GM12878 (cell line): ENCODE measurements at regions not wholly inside any gene's neighbourhood (a gene's known extent, or its start where the extent isn't known, plus 50 kb on each side); places are given as distances from the start of the nearest gene placed in this dataset.

Source experiments
- ATAC-seq: fragments of 200-7000 bp; cut with Tn5 transposase; 3 replicates; pipeline ENCODE4 v1.9.1; 2020; ENCODE audit warnings: mild to moderate bottlenecking, moderate library complexity
- BruUV-seq: library from RNA; stranded (reverse); fragments of 400-500 nt; replicated peaks from 2 replicates; lab custom pipeline; 2021; lab: Mats Ljungman, UMichigan
- CTCF ChIA-PET: fragments of 300-600 bp; sonication (Branson Sonifier 250); formaldehyde crosslinking; extraction: SDS; loops from one replicate; lab custom pipeline; 2021; ENCODE audit warnings: inconsistent platforms; lab: Yijun Ruan, JAX
- POLR2A ChIA-PET: fragments of 350-600 bp; formaldehyde crosslinking; extraction: SDS; loops from one replicate; lab custom pipeline; 2021; ENCODE audit warnings: inconsistent platforms; lab: Charles Lee
- RAD21 ChIA-PET: fragments of 300-600 bp; sonication (Branson Sonifier 250); formaldehyde crosslinking; loops from one replicate; lab custom pipeline; 2023; ENCODE audit warnings: antibody characterized with exemption; ENCODE audit not compliant: unreplicated experiment; lab: Charles Lee
- SMC1A ChIA-PET: fragments of 300-600 bp; sonication (Branson Sonifier 250); formaldehyde crosslinking; loops from one replicate; lab custom pipeline; 2023; ENCODE audit not compliant: unreplicated experiment, uncharacterized antibody; lab: Charles Lee
- DNase-seq: peaks from one replicate; pipeline ENCODE4 v3.0.0-alpha.2; 2011; ENCODE audit warnings: low read depth, low spot score
- FAIRE-seq: peaks from 3 replicates; lab custom pipeline; 2011; peaks lifted over from hg19 to GRCh38; lab: Jason Lieb, UNC
- H2AFZ ChIP-seq: 2 replicates; pipeline ENCODE4 v1.6.0; 2011; ENCODE audit warnings: low read depth, low read length, control low read depth; ENCODE audit not compliant: control insufficient read depth
- H3K27ac ChIP-seq: 2 replicates; pipeline ENCODE4 v1.5.1; 2011; ENCODE audit warnings: control low read depth; ENCODE audit not compliant: control insufficient read depth, insufficient read depth
- H3K27me3 ChIP-seq, 2 experiments: replicated peaks in 1 of 2; 2 replicates each; pipeline versions ENCODE4 v1.6.0 to v1.6.1; 2011; ENCODE audit warnings: low read length in 1 of 2; ENCODE audit not compliant: control insufficient read depth in 2 of 2, insufficient read depth in 2 of 2
- H3K36me3 ChIP-seq, 2 experiments: 2 replicates each; pipeline ENCODE4 v1.5.1; 2011; ENCODE audit warnings: low read length in 1 of 2; ENCODE audit not compliant: control insufficient read depth in 2 of 2, insufficient read depth in 2 of 2
- H3K4me1 ChIP-seq: 2 replicates; pipeline ENCODE4 v1.6.1; 2011; ENCODE audit warnings: mild to moderate bottlenecking, low read length, moderate library complexity, mixed read lengths; ENCODE audit not compliant: control insufficient read depth, insufficient read depth
- H3K4me2 ChIP-seq: 2 replicates; pipeline ENCODE4 v1.6.0; 2011; ENCODE audit warnings: control low read depth; ENCODE audit not compliant: control insufficient read depth, insufficient read depth
- H3K4me3 ChIP-seq: fragments of 200-600 bp; sonication (generic); 2 replicates; pipeline ENCODE4 v1.5.1; 2016
- H3K79me2 ChIP-seq: 2 replicates; pipeline ENCODE4 v1.6.0; 2011; ENCODE audit warnings: low read length; ENCODE audit not compliant: control insufficient read depth, insufficient read depth
- H3K9ac ChIP-seq: 2 replicates; pipeline ENCODE4 v1.8.0; 2011; ENCODE audit warnings: low read length, control low read depth, mixed read lengths; ENCODE audit not compliant: control insufficient read depth, insufficient read depth
- H3K9me3 ChIP-seq: replicated peaks from 3 replicates; pipeline ENCODE4 v1.5.1; 2011; ENCODE audit warnings: mild to moderate bottlenecking, low read length; ENCODE audit not compliant: control insufficient read depth, insufficient read depth
- H4K20me1 ChIP-seq: 2 replicates; pipeline ENCODE4 v1.6.0; 2011; ENCODE audit not compliant: control insufficient read depth, insufficient read depth
- CHD1 ChIP-seq: IDR thresholded peaks from 2 replicates; pipeline ENCODE4 v1.6.1; 2012; ENCODE audit warnings: low read depth, low read length, improper control_type of control experiment
- GATAD2B ChIP-seq: fragments of 450-650 bp; conservative IDR thresholded peaks from 2 replicates; pipeline ENCODE4 v1.6.1; 2017; ENCODE audit warnings: low read depth, mild to moderate bottlenecking, moderate library complexity
- IRF5 ChIP-seq: fragments of 450-650 bp; IDR thresholded peaks from 2 replicates; pipeline ENCODE4 v1.6.1; 2017; ENCODE audit warnings: borderline replicate concordance
- NFYA ChIP-seq: IDR thresholded peaks from 2 replicates; pipeline ENCODE4 v1.6.1; 2011; ENCODE audit warnings: low read depth, mild to moderate bottlenecking, low read length, improper control_type of control experiment, borderline replicate concordance
- NFYB ChIP-seq: IDR thresholded peaks from 2 replicates; pipeline ENCODE4 v1.6.1; 2011; ENCODE audit warnings: low read depth, mild to moderate bottlenecking, low read length, improper control_type of control experiment, moderate library complexity; ENCODE audit not compliant: insufficient read depth
- RAD21 ChIP-seq: IDR thresholded peaks from 2 replicates; pipeline ENCODE4 v1.6.1; 2011; ENCODE audit warnings: mild to moderate bottlenecking, low read depth, low read length, moderate library complexity; ENCODE audit not compliant: insufficient read depth
- RB1 ChIP-seq: fragments of 450-650 bp; formaldehyde crosslinking; IDR thresholded peaks from 2 replicates; pipeline ENCODE4 v1.6.1; 2017; ENCODE audit warnings: mild to moderate bottlenecking, borderline replicate concordance
- RCOR1 ChIP-seq: conservative IDR thresholded peaks from 2 replicates; pipeline ENCODE4 v1.6.1; 2012; ENCODE audit warnings: low read depth, low read length, improper control_type of control experiment
- SREBF2 ChIP-seq: IDR thresholded peaks from 2 replicates; pipeline ENCODE4 v1.6.1; 2012; ENCODE audit warnings: mild to moderate bottlenecking, low read length
- WGBS: methylation state at CpG from one replicate; pipeline ENCODE4 v1.1.6; 2016; ENCODE audit warnings: low lambda C conversion rate; ENCODE audit not compliant: insufficient replicate concordance, insufficient coverage; ENCODE audit errors: missing lambda C conversion rate; 5-methylcytosine and 5-hydroxymethylcytosine counted together
- in situ Hi-C: fragments of 300-500 bp; cut with MboI; formaldehyde crosslinking; loops from 9 replicates; pipeline ENCODE4 v1.14.3; 2018; ENCODE audit warnings: mixed read lengths
- intact Hi-C: fragments of 100-400 bp; cut with micrococcal nuclease; formaldehyde crosslinking; loops from one replicate; pipeline ENCODE4 v1.14.2; 2022; ENCODE audit not compliant: unreplicated experiment

GRCh38 chr6:69617163-69617562, 179.6 kb downstream of the LMBRD1 start (continued):
- no peak for TF ChIP-seq RAD21
- no peak for TF ChIP-seq SREBF2
- TF ChIP-seq NFYB, result no peak
- TF ChIP-seq CHD1, result no peak
- TF ChIP-seq RCOR1, result no peak
- no peak for TF ChIP-seq GATAD2B
- TF ChIP-seq NFYA, result no peak

- no peaks in the 10 kb centered on the region for H3K4me1 ChIP-seq
- BruUV-seq, result no TSS peak
- intact Hi-C loops, result no loop called here
- CTCF ChIA-PET, result no interaction called here
- H2AFZ ChIP-seq, result no peak overlapping the region
- in situ Hi-C loops, result no loop called here
- SMC1A ChIA-PET, result interaction anchor here (1.1 kb wide), 1 partner anchor 38 kb away, joined by 3 read pairs; no protein-coding TSS in a partner anchor
- no peak overlapping the region for H3K9ac ChIP-seq
- no peak overlapping the region for H3K4me2 ChIP-seq
- no peaks in the 10 kb centered on the region for H3K36me3 ChIP-seq
- H3K27ac ChIP-seq, result no peak overlapping the region
- FAIRE-seq, result peak; percentile 44
- RAD21 ChIA-PET, result interaction anchor here (0.8 kb wide), 1 partner anchor 90 kb away, joined by 3 read pairs; no protein-coding TSS in a partner anchor
- POLR2A ChIA-PET, result no interaction called here
- no peaks in the 10 kb centered on the region for H3K9me3 ChIP-seq
- WGBS, result 24% methylated on average over 2 of the region's 2 CpGs
- no peak for DNase-seq
- no peaks in the 10 kb centered on the region for H3K79me2 ChIP-seq
- H4K20me1 ChIP-seq, result no peaks in the 10 kb centered on the region
- no peak for ATAC-seq
- H3K27me3 ChIP-seq, result no peaks in the 10 kb centered on the region
- TF ChIP-seq RB1 (no peak), IRF5 (no peak)
- H3K4me3 ChIP-seq, result no peak overlapping the region
Measured at GRCh38 chr6:69609836-69610472, 186.9 kb downstream of the LMBRD1 start.
